Activated B cell treated with CpG ODN at 0.5 μM for 24 hours (primary cell): ENCODE measurements at regions not wholly inside any gene's neighbourhood (a gene's known extent, or its start where the extent isn't known, plus 50 kb on each side); places are given as distances from the start of the nearest gene placed in this dataset.

Source experiments
- ATAC-seq: fragments of 200-7000 bp; cut with Tn5 transposase; one replicate; pipeline ENCODE4 v1.10.0; 2021; ENCODE audit warnings: low read depth, mild to moderate bottlenecking, moderate library complexity
- CTCF ChIA-PET: fragments of 350-600 bp; sonication (Branson Sonifier 250); formaldehyde crosslinking; loops from one replicate; lab custom pipeline; 2021; ENCODE audit warnings: antibody characterized with exemption; lab: Charles Lee
- POLR2A ChIA-PET: fragments of 350-600 bp; sonication (Branson Sonifier 250); formaldehyde crosslinking; loops from one replicate; lab custom pipeline; 2021; ENCODE audit warnings: antibody characterized with exemption; lab: Charles Lee
- DNase-seq: peaks from one replicate; pipeline ENCODE4 v3.0.0; 2022
- H3K27ac Mint-ChIP-seq: one replicate; pipeline ENCODE4 v1.8.0; 2020; ENCODE audit warnings: mixed read lengths
- H3K27me3 Mint-ChIP-seq: one replicate; pipeline ENCODE4 v1.8.0; 2021; ENCODE audit warnings: mixed read lengths
- H3K36me3 Mint-ChIP-seq: one replicate; pipeline ENCODE4 v1.8.0; 2021; ENCODE audit warnings: low read depth, mixed read lengths
- H3K4me1 Mint-ChIP-seq: one replicate; pipeline ENCODE4 v1.8.0; 2021; ENCODE audit warnings: mixed read lengths
- H3K4me3 Mint-ChIP-seq: one replicate; pipeline ENCODE4 v1.8.0; 2020; ENCODE audit warnings: mild to moderate bottlenecking, mixed read lengths
- H3K9me3 Mint-ChIP-seq: one replicate; pipeline ENCODE4 v1.8.0; 2020; ENCODE audit warnings: mixed read lengths
- intact Hi-C: fragments of 100-400 bp; cut with micrococcal nuclease; formaldehyde crosslinking; loops from one replicate; pipeline ENCODE4 v1.15.1; 2024
- TF ChIP-seq, protein P1 (sequence below): fragments of 200-600 bp; IDR thresholded peaks from one replicate; pipeline ENCODE4 v1.8.0; 2022; ENCODE audit warnings: antibody characterized with exemption, mild to moderate bottlenecking

DNA sequence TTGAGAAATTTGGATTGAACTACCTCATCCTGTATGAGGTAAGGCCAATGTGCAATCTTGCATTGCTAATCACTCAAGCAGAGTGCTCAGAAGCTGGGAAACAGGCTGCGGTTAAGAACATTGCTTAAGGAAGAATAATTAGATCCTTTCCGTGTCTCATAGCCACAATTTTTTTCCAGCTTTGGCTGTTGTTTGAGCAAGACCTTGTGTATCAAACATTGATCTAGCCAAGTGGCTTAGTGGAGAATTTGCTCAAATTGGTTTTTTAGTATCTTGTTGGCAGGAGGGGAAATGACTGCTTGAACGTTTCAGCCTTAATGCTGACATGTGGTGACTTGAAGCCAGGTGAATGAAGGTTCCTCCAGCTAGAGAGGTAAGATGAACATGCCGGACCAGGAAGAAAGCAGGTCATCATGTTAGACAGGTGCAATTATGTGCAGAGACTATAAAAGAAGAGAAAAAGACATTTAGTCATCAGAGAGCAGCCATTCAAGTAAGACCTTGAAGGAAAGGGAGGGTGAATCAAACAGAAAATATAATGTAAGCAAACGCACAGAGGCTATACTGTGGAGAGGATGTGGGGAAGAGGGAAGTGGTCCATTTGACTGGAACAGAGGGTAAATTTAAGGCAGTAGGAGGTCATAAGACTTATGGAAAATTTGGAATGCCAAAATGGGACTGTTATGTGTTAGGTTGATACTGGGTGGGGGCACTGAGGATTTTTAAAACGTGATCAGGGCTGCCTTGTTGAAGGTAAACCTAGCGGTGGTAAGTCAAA, 98.9 kb upstream of the CYP1B1 start:
- H3K27ac Mint-ChIP-seq = no peak overlapping the region
- ChIA-PET POLR2A (no interaction called here), CTCF (no interaction called here)
- ATAC-seq (no peak), DNase-seq (no peak)
- H3K36me3 Mint-ChIP-seq = no peaks in the 10 kb centered on the region
- H3K4me3 Mint-ChIP-seq = no peak overlapping the region
- H3K27me3 Mint-ChIP-seq = peaks cover 24% of the 10 kb centered on the region
- TF ChIP-seq, protein P1, sequence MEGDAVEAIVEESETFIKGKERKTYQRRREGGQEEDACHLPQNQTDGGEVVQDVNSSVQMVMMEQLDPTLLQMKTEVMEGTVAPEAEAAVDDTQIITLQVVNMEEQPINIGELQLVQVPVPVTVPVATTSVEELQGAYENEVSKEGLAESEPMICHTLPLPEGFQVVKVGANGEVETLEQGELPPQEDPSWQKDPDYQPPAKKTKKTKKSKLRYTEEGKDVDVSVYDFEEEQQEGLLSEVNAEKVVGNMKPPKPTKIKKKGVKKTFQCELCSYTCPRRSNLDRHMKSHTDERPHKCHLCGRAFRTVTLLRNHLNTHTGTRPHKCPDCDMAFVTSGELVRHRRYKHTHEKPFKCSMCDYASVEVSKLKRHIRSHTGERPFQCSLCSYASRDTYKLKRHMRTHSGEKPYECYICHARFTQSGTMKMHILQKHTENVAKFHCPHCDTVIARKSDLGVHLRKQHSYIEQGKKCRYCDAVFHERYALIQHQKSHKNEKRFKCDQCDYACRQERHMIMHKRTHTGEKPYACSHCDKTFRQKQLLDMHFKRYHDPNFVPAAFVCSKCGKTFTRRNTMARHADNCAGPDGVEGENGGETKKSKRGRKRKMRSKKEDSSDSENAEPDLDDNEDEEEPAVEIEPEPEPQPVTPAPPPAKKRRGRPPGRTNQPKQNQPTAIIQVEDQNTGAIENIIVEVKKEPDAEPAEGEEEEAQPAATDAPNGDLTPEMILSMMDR = no peak
- intact Hi-C loops = no loop called here
- H3K4me1 Mint-ChIP-seq = no peaks in the 10 kb centered on the region
- H3K9me3 Mint-ChIP-seq = no peaks in the 10 kb centered on the region

DNA sequence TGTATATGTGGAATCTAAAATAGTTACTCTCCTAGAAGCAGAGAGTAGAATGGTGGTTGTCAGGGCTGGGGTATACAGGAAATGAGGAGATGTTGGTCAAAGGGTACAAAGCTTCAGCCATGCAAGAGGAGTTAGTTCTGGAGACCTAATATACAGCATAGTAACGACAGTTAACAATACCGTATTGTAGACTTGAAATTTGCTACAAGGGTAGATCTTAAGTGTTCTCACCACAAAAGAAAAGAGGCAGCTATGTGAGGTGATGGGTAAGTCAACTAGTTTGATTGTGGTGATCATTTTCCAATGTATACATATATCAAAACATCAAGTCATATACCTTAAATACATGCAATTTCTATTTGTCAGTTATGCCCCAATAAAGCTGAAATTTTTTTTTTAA, 98.2 kb upstream of the CYP1B1 start:
- Mint-ChIP-seq H3K27me3 (peaks cover 27% of the 10 kb centered on the region), H3K27ac (no peak overlapping the region), H3K36me3 (no peaks in the 10 kb centered on the region), H3K4me3 (no peak overlapping the region), H3K4me1 (no peaks in the 10 kb centered on the region), H3K9me3 (no peaks in the 10 kb centered on the region)
- ChIA-PET POLR2A (no interaction called here), CTCF (no interaction called here)
- ATAC-seq (no peak), DNase-seq (no peak)
- TF ChIP-seq, protein P1 = no peak
- intact Hi-C loops = no loop called here

DNA sequence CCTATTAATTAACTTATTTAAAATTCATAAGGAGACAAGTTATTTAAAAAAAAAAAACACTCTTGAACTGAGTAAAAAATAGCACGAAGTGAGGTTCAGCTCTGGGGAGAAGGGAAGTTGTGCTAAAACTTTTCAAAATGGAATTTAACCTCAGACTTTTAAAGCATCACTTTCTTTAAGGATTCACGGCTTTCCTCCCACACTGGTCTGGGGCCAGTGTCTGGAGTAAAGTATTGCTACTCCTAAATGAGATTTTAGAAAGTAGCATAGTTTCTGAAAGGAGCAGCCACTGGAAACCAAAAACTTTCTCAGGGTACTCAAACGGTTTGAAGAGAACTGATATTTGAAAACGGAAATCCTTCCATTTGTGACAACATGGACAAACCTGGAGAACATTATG, 97.7 kb upstream of the CYP1B1 start:
- DNase-seq = no peak
- Mint-ChIP-seq H3K4me3 (no peak overlapping the region), H3K27ac (no peak overlapping the region), H3K27me3 (peaks cover 27% of the 10 kb centered on the region), H3K9me3 (no peaks in the 10 kb centered on the region), H3K36me3 (no peaks in the 10 kb centered on the region), H3K4me1 (no peaks in the 10 kb centered on the region)
- ChIA-PET POLR2A (no interaction called here), CTCF (no interaction called here)
- TF ChIP-seq, protein P1 = no peak
- no peak for ATAC-seq
- intact Hi-C loops = no loop called here

DNA sequence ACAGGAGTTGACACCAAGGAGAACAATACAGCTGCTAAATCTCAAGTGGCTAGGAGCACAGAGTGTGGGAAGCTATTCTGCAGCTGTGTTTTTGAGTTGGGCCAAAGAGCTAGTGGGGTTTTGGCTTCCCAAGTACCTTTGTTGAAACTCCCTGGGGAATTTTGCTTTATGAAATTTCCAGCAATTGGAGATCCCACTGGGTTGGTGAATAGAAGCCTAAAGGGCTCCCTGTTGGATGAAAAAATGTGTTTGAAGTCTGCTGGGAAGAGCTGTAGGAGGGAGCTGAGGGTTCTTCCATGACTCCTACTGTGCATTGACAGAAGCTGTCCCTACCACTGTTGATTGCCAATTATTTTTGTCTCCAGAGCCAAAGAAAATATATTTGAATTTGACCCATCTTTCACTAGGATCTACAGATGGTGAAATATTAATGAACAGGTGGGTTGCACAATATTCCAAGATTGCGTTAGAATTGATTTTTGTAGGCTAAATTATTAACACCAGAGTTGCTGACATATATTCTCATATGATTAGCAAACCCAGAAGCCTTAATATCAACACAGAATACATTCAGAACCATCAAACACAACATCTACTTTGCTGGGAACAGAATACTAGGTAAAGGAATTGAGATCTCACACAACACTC, 95.4 kb upstream of the CYP1B1 start:
- Mint-ChIP-seq H3K4me3 (no peak overlapping the region), H3K27ac (no peak overlapping the region), H3K36me3 (no peaks in the 10 kb centered on the region), H3K9me3 (no peaks in the 10 kb centered on the region), H3K27me3 (peaks cover 26% of the 10 kb centered on the region), H3K4me1 (no peaks in the 10 kb centered on the region)
- intact Hi-C loops = no loop called here
- TF ChIP-seq, protein P1 = no peak
- ATAC-seq = no peak
- ChIA-PET POLR2A (no interaction called here), CTCF (no interaction called here)
- DNase-seq = no peak

DNA sequence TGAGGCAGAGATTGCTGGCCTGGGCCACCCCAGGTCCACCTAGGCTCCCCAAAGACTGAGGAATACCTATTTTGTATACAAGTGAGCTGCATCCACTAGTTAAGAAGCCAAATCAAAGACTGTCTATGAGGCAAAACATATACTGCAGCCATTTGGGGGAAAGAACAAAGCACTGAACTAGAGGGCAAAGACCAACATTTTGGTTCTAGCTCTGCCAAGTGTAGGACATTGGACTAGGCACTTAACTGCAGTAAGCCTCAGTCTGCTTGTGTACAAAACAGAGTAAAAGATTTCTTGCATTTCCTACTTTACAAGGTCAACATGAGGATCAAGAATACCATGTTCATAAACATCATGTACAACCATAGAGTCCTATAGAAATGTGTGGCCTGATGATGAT, 94.8 kb upstream of the CYP1B1 start:
- peaks cover 30% of the 10 kb centered on the region for H3K27me3 Mint-ChIP-seq
- H3K4me1 Mint-ChIP-seq = no peaks in the 10 kb centered on the region
- H3K9me3 Mint-ChIP-seq = no peaks in the 10 kb centered on the region
- H3K27ac Mint-ChIP-seq = no peak overlapping the region
- ATAC-seq (no peak), DNase-seq (no peak)
- ChIA-PET CTCF (no interaction called here), POLR2A (no interaction called here)
- no peaks in the 10 kb centered on the region for H3K36me3 Mint-ChIP-seq
- TF ChIP-seq, protein P1 = no peak
- no peak overlapping the region for H3K4me3 Mint-ChIP-seq
- intact Hi-C loops = no loop called here
